Duodenal mucosa (tissue), 2 donors: ENCODE measurements at regions not wholly inside any gene's neighbourhood (a gene's known extent, or its start where the extent isn't known, plus 50 kb on each side); places are given as distances from the start of the nearest gene placed in this dataset.
A peak's percentile ranks its signal among the peaks of the same experiment; 100 is the strongest.

Source experiments
- H3K27ac ChIP-seq: one replicate; pipeline ENCODE4 v1.7.0; 2013; ENCODE audit warnings: low read depth, low read length
- H3K27me3 ChIP-seq, 2 donors: one replicate each; pipeline ENCODE4 v1.7.0; 2013; ENCODE audit warnings: low read length in 2 of 2, control low read depth in 1 of 2; ENCODE audit not compliant: insufficient read depth in 2 of 2, control insufficient read depth in 1 of 2
- H3K36me3 ChIP-seq, 2 donors: one replicate each; pipeline ENCODE4 v1.7.0; 2013; ENCODE audit warnings: low read length in 2 of 2, control low read depth in 1 of 2; ENCODE audit not compliant: insufficient read depth in 2 of 2, control insufficient read depth in 1 of 2
- H3K4me1 ChIP-seq, 2 donors: one replicate each; pipeline ENCODE4 v1.7.0; 2013; ENCODE audit warnings: low read length in 2 of 2, control low read depth in 1 of 2; ENCODE audit not compliant: insufficient read depth in 2 of 2, control insufficient read depth in 1 of 2
- H3K4me3 ChIP-seq, 2 donors: one replicate each; pipeline ENCODE4 v1.7.0; 2013; ENCODE audit warnings: low read length in 2 of 2, low read depth in 1 of 2
- H3K9ac ChIP-seq, 2 donors: one replicate each; pipeline ENCODE4 v1.7.0; 2013; ENCODE audit warnings: low read length in 2 of 2, low read depth in 1 of 2
- H3K9me3 ChIP-seq, 2 donors: one replicate each; pipeline ENCODE4 v1.7.0; 2013; ENCODE audit warnings: low read length in 2 of 2, control low read depth in 1 of 2; ENCODE audit not compliant: control insufficient read depth in 1 of 2

DNA sequence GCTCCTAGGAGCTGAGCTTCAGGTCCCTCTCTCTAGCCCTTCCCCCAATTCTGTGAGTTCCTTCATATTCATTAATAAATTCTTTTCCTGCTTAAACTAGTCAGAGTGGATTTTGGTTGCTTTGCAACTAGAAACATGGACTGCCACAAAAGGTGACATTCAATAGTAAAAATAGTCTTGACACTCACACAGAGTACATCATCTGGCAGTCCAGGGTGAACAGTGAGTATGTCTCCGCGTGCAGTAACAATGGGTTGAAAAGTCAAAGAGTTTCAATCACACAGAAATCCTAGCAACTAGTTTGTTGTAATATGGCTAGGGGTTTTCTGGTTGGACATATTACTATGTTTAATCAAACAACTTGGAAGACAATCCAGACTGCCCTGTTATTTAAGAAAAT, 168.8 kb upstream of the TBX20 start:
- Histone ChIP-seq H3K4me3 (no peak overlapping the region), H3K36me3 (no peaks in the 10 kb centered on the region), H3K9me3 (no peaks in the 10 kb centered on the region), H3K27ac (no peak overlapping the region), H3K27me3 (no peaks in the 10 kb centered on the region), H3K9ac (no peak overlapping the region), H3K4me1 (no peaks in the 10 kb centered on the region)

DNA sequence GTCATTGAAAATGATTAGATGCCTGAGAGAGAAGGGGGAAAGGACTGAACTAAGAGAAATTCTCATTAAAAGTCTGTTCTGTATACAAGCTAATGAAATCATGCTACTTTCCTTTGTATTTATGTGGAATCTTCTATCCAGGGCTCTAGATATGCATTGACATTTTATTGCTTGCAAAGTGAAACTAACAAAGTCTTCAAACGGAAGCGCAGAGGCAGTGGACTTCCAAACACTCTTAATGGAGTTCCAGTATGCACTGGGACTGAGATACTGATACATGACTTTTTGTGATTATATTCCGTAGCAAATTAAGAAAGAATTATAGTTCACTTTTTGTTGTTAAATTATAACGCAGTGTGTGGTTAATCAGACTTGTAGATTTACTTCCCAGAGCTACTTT, 166.8 kb upstream of the TBX20 start:
- H3K9me3 ChIP-seq: no peaks in the 10 kb centered on the region
- H3K4me1 ChIP-seq: no peaks in the 10 kb centered on the region
- H3K27me3 ChIP-seq: no peaks in the 10 kb centered on the region
- H3K4me3 ChIP-seq: peak overlapping the region in 1 of 2 donors; percentile 13
- H3K27ac ChIP-seq: no peak overlapping the region
- H3K9ac ChIP-seq: no peak overlapping the region
- H3K36me3 ChIP-seq: no peaks in the 10 kb centered on the region

DNA sequence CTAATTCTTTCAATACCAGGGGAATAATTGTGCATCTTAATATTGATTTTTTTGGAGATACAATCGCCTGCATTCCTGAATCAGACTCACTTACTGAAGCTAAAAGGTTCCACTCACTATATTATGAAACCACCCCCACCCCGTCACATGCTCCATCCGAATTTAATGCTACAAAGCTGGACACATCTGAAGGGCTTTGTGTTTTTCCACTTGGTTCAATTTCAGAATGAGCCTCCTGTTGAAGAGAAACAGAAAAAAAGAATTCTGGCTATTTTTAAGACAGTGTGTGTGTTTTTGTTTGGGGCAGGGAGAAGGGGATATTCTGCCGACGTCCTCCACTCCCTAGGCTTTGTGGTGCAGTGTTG, 165.5 kb upstream of the TBX20 start:
- Histone ChIP-seq H3K4me3 (no peak overlapping the region), H3K27ac (no peak overlapping the region), H3K36me3 (no peaks in the 10 kb centered on the region), H3K4me1 (no peaks in the 10 kb centered on the region), H3K9ac (no peak overlapping the region), H3K27me3 (no peaks in the 10 kb centered on the region), H3K9me3 (no peaks in the 10 kb centered on the region)

DNA sequence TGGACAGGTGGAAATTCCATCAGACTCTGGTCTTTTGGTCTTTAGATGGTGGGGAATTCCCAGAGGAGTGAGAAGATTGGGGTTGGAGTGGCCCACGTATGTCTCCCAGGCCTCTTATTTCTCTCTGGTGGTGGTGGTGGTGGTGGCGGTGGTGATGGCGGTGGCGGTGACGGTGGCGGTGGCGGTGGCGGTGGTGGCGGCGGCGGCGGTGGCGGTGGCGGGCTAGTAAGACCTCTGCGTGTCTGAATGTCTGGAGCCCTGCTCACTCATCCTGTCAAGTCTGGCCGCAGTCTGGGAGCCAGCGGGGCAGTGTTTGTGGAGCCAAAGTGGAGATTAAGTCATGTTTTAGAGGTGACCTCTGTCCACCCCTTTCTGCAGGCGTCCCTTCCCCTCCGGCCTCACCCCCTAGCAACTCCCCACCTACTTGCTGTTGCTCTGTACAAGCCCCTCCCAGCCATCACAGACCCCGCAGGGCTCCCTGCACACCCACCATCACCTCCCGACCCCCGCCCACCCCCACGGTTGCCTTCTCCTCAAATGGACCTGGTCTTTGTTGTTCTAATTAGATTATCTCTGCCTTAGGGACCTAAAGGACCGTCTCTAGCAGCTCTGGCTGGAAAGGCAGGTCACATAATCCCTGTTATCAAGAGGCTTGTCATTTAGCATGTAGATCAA, 165.0 kb upstream of the TBX20 start:
- H3K9me3 ChIP-seq: no peaks in the 10 kb centered on the region
- no peaks in the 10 kb centered on the region for H3K36me3 ChIP-seq
- H3K9ac ChIP-seq: no peak overlapping the region
- H3K27ac ChIP-seq: no peak overlapping the region
- H3K27me3 ChIP-seq: no peaks in the 10 kb centered on the region
- no peak overlapping the region for H3K4me3 ChIP-seq
- H3K4me1 ChIP-seq: no peaks in the 10 kb centered on the region

DNA sequence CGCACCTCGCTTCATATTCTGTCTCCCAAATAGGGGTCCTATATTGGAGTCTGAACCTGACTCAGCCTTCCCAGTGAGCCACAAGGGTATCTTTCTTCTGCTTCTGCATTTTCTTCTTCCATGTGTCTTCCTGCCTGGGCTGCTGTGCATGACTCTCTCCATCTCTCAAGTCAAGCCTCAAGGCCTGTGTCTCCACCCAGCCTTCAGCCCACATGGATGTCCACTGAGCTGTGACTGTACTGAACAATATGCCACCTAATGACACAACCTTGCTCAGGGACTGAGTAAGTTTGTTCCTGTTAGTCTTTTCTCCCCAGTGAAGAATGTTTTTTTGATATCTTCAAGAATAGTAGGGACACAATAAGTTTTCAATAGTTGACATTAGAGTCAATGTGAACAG, 162.7 kb upstream of the TBX20 start:
- no peak overlapping the region for H3K4me3 ChIP-seq
- H3K27ac ChIP-seq: no peak overlapping the region
- H3K9ac ChIP-seq: no peak overlapping the region
- H3K4me1 ChIP-seq: no peaks in the 10 kb centered on the region
- H3K27me3 ChIP-seq: peaks cover 0 to 3% of the 10 kb centered on the region in 2 donors
- H3K36me3 ChIP-seq: no peaks in the 10 kb centered on the region
- no peaks in the 10 kb centered on the region for H3K9me3 ChIP-seq

DNA sequence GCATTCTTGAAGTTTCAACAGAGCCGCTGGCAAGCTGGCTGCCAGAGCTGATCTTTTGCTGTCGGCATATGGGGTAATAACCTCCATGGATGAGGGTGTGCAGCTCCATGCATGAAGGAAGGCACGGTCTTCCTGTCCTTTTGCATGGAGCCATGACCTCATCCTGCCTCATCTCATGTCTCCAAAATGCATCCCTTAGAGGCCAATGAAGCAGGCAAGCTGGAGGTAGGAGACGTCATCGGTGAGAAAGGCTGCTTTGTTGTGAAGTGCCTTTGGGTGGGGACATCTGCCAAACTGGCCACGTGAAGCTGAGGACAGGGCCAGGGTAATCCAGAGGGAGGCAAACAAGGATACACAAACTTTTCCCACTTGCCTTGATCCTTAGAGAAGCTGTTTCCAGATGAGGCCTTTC, 161.5 kb upstream of the TBX20 start:
- no peak overlapping the region for H3K27ac ChIP-seq
- H3K36me3 ChIP-seq: no peaks in the 10 kb centered on the region
- H3K9me3 ChIP-seq: no peaks in the 10 kb centered on the region
- peaks cover 0 to 3% of the 10 kb centered on the region in 2 donors for H3K27me3 ChIP-seq
- no peaks in the 10 kb centered on the region for H3K4me1 ChIP-seq
- no peak overlapping the region for H3K9ac ChIP-seq
- no peak overlapping the region for H3K4me3 ChIP-seq

DNA sequence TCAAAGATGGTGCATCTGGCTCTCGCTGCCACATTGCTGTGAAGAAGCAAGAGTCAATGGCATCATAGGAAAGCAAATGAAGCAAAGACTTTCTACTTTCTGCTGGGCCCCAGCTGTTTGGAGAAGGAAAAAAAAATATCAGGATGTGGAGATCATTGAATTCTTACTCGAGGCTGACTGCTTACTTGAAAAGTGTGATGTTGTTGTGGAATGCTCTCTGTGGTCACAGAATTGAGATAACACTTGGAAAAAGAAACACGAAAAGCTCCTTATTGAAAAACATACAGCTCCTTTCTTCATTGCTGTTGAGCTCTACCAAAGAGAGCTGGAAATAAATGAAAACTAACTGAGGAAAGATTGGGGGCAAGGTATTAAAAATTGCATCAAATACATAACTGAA, 157.4 kb upstream of the TBX20 start:
- H3K4me1 ChIP-seq: no peaks in the 10 kb centered on the region
- no peak overlapping the region for H3K4me3 ChIP-seq
- H3K9ac ChIP-seq: no peak overlapping the region
- no peak overlapping the region for H3K27ac ChIP-seq
- peaks cover 0 to 3% of the 10 kb centered on the region in 2 donors for H3K27me3 ChIP-seq
- no peaks in the 10 kb centered on the region for H3K36me3 ChIP-seq
- H3K9me3 ChIP-seq: no peaks in the 10 kb centered on the region

DNA sequence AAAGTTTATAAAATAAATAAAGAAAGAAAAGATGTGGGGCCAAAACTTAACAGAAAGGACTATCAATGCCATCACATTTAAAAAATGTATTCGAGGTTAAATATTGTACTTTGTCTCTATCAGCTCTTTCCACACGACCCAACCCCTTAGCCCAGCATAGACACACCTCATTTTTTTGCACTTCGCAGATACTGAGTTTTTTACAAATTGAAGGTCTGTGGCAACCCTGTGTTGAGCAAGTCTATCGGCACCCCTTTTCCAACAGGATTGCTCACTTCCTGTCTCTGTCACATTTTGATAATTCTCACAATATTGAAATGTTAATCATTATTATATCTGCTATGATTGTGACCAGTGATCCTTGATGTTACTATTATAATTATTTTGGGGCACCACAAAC, 151.6 kb upstream of the TBX20 start:
- Histone ChIP-seq H3K27me3 (no peaks in the 10 kb centered on the region), H3K9me3 (no peaks in the 10 kb centered on the region), H3K4me1 (no peaks in the 10 kb centered on the region), H3K4me3 (no peak overlapping the region), H3K27ac (no peak overlapping the region), H3K9ac (no peak overlapping the region), H3K36me3 (no peaks in the 10 kb centered on the region)

DNA sequence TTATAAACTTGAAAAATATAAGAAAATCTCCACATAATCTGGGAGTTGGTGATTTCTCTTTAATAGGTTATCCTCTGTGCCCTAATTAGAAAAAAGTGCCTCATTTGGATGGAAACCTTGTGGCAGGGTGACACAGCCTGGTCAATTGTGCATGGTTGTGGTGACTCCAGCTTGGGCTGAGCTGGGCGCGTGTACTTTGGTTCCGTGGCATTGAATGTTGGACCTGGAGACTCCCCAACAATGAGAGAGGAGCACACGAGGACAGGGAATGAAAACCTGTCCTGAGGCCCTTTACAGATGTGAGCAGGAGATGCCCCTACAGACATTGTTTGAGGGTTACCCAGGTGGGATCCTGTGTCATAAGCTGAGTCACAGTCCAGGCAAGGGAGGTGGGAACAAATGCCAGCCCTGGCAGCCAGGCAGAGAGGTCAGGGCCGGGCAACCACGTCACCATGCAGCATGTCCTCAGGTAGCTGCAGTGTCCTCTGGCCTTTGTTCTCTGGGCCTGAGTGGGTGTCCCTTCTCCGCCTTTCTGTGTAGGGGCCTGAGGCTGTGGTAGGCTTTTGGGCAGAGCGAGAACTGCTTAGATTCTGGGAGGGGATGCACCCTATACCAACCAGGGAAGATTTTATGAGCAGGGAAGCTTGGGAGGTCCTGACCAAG, 147.4 kb upstream of the TBX20 start:
- H3K36me3 ChIP-seq: no peaks in the 10 kb centered on the region
- H3K9ac ChIP-seq: no peak overlapping the region
- H3K9me3 ChIP-seq: no peaks in the 10 kb centered on the region
- no peaks in the 10 kb centered on the region for H3K4me1 ChIP-seq
- H3K27me3 ChIP-seq: peaks cover 0 to 3% of the 10 kb centered on the region in 2 donors
- no peak overlapping the region for H3K27ac ChIP-seq
- no peak overlapping the region for H3K4me3 ChIP-seq

DNA sequence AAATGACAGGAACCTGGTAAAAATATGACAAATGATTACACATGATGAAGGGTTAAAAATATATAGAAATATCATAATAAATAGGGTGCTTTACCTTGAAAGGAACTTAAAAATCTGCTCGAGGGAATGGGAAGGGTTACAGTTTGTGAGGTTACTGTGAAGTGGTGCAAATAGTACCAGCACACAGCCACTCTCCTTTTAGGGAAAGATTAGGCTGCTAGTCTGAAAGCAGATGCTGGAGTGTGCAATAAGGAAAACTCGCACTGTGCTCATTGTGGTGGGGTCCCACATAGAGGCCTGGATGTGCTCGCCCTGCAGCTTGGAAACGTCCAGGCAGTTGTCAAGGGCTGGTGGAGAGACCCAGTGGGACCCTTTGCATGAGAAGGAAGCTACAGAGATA, 145.9 kb upstream of the TBX20 start:
- H3K27me3 ChIP-seq: peaks cover 0 to 3% of the 10 kb centered on the region in 2 donors
- no peaks in the 10 kb centered on the region for H3K36me3 ChIP-seq
- no peaks in the 10 kb centered on the region for H3K4me1 ChIP-seq
- no peak overlapping the region for H3K9ac ChIP-seq
- H3K9me3 ChIP-seq: no peaks in the 10 kb centered on the region
- no peak overlapping the region for H3K27ac ChIP-seq
- H3K4me3 ChIP-seq: no peak overlapping the region
